PFSK-1 (cell line): ENCODE measurements at regions not wholly inside any gene's neighbourhood (a gene's known extent, or its start where the extent isn't known, plus 50 kb on each side); places are given as distances from the start of the nearest gene placed in this dataset.

Source experiments
- FOXP2 ChIP-seq: optimal IDR thresholded peaks from 2 replicates; pipeline ENCODE3; 2011; ENCODE audit warnings: borderline replicate concordance, control low read depth, inconsistent platforms; ENCODE audit not compliant: insufficient read depth; ENCODE audit errors: extremely low read length, extremely low read depth
- POLR2AphosphoS5 ChIP-seq: IDR thresholded peaks from 2 replicates; pipeline ENCODE4 v1.6.1; 2012; ENCODE audit warnings: low read depth, mild to moderate bottlenecking, control low read depth, low read length, moderate library complexity
- REST ChIP-seq, 2 experiments: IDR thresholded peaks; 2 replicates each; pipeline versions ENCODE4 v1.6.1 to v1.8.0; 2011 to 2012; ENCODE audit warnings: low read depth in 2 of 2, low read length in 2 of 2, control low read depth in 1 of 2, inconsistent platforms in 1 of 2, mild to moderate bottlenecking in 1 of 2, moderate library complexity in 1 of 2; ENCODE audit not compliant: insufficient read depth in 1 of 2
- SIN3A ChIP-seq: IDR thresholded peaks from 2 replicates; pipeline ENCODE4 v1.6.1; 2012; ENCODE audit warnings: mild to moderate bottlenecking, low read length, moderate library complexity, borderline replicate concordance; ENCODE audit not compliant: insufficient read depth
- TAF1 ChIP-seq: IDR thresholded peaks from 2 replicates; pipeline ENCODE4 v1.6.1; 2012; ENCODE audit warnings: low read length, control low read depth, borderline replicate concordance; ENCODE audit not compliant: insufficient read depth

- no peak for TF ChIP-seq REST (IDR thresholded peaks at IDR 0.05; ENCODE audit: insufficient read depth in 1 of 2, low read depth in 2 of 2, low read length in 2 of 2)
- TF ChIP-seq TAF1: no peak
- no peak for TF ChIP-seq POLR2AphosphoS5
- TF ChIP-seq SIN3A: no peak
- no peak for TF ChIP-seq FOXP2
Observed at GRCh38 chr11:42947405-42947804, 364.4 kb upstream of the API5 start.
